ENCODE measurements at regions not wholly inside any gene's neighbourhood (a gene's known extent, or its start where the extent isn't known, plus 50 kb on each side); places are given as distances from the start of the nearest gene placed in this dataset.

DNA sequence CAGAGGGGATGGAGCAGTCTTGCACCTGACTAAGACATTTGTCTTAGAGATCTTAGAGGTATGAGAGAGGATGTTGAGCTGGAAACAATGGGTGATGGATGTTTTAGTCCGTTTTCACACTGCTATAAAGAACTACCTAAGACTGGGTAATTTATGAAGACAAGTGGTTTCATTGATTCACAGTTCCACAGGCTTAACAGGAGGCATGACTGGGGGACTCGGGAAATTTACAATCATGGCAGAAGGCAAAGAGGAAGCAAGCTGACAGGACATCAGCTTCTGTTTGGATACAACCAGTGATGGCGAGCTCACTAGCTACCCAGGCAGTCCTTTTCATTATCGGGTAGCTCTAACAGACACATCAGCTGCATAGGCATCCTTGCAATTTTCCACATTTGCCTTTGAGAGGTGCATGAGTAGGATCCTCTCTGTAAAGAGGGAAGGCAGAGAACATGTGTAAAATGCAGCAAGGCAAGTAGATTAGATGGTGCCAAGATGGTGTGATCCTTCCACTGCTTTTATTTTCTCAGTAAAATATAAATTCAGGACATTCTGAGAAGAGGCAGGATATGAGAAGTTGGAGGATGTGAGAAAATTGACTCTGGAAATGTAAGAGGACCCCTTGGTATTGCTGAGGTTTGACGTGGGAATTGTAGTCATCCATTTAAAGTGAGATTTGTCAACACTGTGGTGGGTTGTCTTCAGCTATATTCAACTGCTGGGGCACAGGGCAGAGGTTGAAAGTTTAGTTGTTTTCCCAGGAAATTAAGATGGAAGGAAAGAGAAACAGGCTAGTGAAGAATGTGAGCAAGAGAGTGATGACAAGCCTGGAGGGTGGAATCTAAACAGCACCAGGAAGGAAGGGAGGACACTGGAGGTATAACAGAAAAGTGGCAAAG, 1140.0 kb upstream of the AUTS2 start:
- TF ChIP-seq, protein P1, sequence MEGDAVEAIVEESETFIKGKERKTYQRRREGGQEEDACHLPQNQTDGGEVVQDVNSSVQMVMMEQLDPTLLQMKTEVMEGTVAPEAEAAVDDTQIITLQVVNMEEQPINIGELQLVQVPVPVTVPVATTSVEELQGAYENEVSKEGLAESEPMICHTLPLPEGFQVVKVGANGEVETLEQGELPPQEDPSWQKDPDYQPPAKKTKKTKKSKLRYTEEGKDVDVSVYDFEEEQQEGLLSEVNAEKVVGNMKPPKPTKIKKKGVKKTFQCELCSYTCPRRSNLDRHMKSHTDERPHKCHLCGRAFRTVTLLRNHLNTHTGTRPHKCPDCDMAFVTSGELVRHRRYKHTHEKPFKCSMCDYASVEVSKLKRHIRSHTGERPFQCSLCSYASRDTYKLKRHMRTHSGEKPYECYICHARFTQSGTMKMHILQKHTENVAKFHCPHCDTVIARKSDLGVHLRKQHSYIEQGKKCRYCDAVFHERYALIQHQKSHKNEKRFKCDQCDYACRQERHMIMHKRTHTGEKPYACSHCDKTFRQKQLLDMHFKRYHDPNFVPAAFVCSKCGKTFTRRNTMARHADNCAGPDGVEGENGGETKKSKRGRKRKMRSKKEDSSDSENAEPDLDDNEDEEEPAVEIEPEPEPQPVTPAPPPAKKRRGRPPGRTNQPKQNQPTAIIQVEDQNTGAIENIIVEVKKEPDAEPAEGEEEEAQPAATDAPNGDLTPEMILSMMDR (IDR thresholded peaks at IDR 0.05 in 4 of 5, conservative IDR thresholded peaks at IDR 0.05 in 1 of 5) = no peak
- TF ChIP-seq POLR2A (IDR thresholded peaks at IDR 0.05) = no peak

Data from gastrocnemius medialis (tissue), 4 donors.